Astrocyte (in vitro differentiated cells and primary cell): ENCODE measurements at regions not wholly inside any gene's neighbourhood (a gene's known extent, or its start where the extent isn't known, plus 50 kb on each side); places are given as distances from the start of the nearest gene placed in this dataset.

ENCODE experiments used
- EZH2 ChIP-seq: IDR thresholded peaks from 2 replicates; pipeline ENCODE4 v1.6.1; 2012; ENCODE audit warnings: mild to moderate bottlenecking, low read length, inconsistent platforms; ENCODE audit not compliant: insufficient read depth
- TF ChIP-seq, protein P1 (sequence below): IDR thresholded peaks from 2 replicates; pipeline ENCODE4 v1.5.1; 2011; ENCODE audit warnings: low read depth, mild to moderate bottlenecking, inconsistent platforms, low read length, moderate library complexity; ENCODE audit not compliant: insufficient read depth

DNA sequence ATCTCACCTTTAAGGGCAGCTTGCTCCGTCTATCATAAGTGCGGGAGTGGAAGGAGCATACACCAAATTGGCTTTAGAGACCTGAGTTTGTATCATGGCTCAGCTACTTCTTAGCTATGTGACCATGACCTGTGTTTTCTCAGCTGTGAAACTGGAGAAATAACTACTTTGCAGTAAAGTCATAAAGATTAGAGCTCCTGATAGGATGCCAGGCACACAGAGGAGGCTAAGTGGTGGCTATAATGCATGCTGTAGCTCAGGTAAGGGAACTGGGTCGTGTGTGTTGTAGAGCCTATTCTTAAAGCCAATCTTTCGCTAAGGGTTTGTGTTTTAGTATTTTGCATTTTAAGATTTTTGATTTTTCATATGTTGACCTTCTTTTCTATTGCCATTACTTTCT, 451.5 kb upstream of the MAN1A1 start:
- TF ChIP-seq, protein P1, sequence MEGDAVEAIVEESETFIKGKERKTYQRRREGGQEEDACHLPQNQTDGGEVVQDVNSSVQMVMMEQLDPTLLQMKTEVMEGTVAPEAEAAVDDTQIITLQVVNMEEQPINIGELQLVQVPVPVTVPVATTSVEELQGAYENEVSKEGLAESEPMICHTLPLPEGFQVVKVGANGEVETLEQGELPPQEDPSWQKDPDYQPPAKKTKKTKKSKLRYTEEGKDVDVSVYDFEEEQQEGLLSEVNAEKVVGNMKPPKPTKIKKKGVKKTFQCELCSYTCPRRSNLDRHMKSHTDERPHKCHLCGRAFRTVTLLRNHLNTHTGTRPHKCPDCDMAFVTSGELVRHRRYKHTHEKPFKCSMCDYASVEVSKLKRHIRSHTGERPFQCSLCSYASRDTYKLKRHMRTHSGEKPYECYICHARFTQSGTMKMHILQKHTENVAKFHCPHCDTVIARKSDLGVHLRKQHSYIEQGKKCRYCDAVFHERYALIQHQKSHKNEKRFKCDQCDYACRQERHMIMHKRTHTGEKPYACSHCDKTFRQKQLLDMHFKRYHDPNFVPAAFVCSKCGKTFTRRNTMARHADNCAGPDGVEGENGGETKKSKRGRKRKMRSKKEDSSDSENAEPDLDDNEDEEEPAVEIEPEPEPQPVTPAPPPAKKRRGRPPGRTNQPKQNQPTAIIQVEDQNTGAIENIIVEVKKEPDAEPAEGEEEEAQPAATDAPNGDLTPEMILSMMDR = no peak
- no peak for TF ChIP-seq EZH2
